Heart right ventricle (tissue), 16 donors: ENCODE measurements at regions not wholly inside any gene's neighbourhood (a gene's known extent, or its start where the extent isn't known, plus 50 kb on each side); places are given as distances from the start of the nearest gene placed in this dataset.

Experiments
- ATAC-seq, 8 donors: fragments of 200-7000 bp; cut with Tn5 transposase; one replicate each; pipeline ENCODE4 v1.9.1; 2020; ENCODE audit warnings: mild to moderate bottlenecking in 8 of 8, moderate library complexity in 8 of 8, moderate number of reproducible peaks in 1 of 8
- DNase-seq, 2 donors: peaks; one replicate each; pipeline ENCODE4 v3.0.0-alpha.2; 2020
- H3K27ac ChIP-seq, 10 donors: fragments of 200-600 bp; sonication (generic) in 2 of 10; one replicate each; pipeline versions ENCODE4 v1.5.0 to v1.8.0; 2020 to 2022; ENCODE audit warnings: mild to moderate bottlenecking in 3 of 10
- H3K27me3 ChIP-seq, 7 donors: fragments of 200-600 bp; one replicate each; pipeline ENCODE4 v1.8.0; 2021 to 2022; ENCODE audit warnings: mild to moderate bottlenecking in 2 of 7
- H3K36me3 ChIP-seq, 9 donors: fragments of 200-600 bp; sonication (generic) in 1 of 9; one replicate each; pipeline versions ENCODE4 v1.5.0 to v1.8.0; 2020 to 2022; ENCODE audit warnings: mild to moderate bottlenecking in 2 of 9
- H3K4me1 ChIP-seq, 9 donors: fragments of 200-600 bp; sonication (generic) in 1 of 9; one replicate each; pipeline versions ENCODE4 v1.5.0 to v1.8.0; 2020 to 2022; ENCODE audit warnings: mild to moderate bottlenecking in 4 of 9
- H3K4me3 ChIP-seq, 10 donors: fragments of 200-600 bp; sonication (generic) in 2 of 10; one replicate each; pipeline versions ENCODE4 v1.5.0 to v1.8.0; 2020 to 2022; ENCODE audit warnings: mild to moderate bottlenecking in 7 of 10, moderate library complexity in 2 of 10
- H3K9me3 ChIP-seq, 11 donors: fragments of 200-600 bp in 10 of 11; sonication (generic) in 2 of 11; one replicate each; pipeline versions ENCODE4 v1.5.0 to v1.8.0; 2013 to 2022; ENCODE audit warnings: mild to moderate bottlenecking in 2 of 11, control low read depth in 1 of 11, moderate library complexity in 1 of 11
- WGBS, 2 donors: extraction: QIAGEN DNeasy Blood & Tissue Kit; methylation state at CpG; one replicate each; pipeline ENCODE4 v1.1.7; 2013; ENCODE audit warnings: inconsistent platforms in 1 of 2; 5-methylcytosine and 5-hydroxymethylcytosine counted together
- intact Hi-C, 10 donors: fragments of 100-400 bp; cut with DNase I; formaldehyde crosslinking; loops; one replicate each; pipeline versions ENCODE4 v1.11.1 to v1.14.2; 2022
- TF ChIP-seq, protein P1 (sequence below), 9 donors: fragments of 200-600 bp; sonication (generic) in 2 of 9; IDR thresholded peaks; one replicate each; pipeline versions ENCODE4 v1.5.0 to v1.8.0; 2021 to 2022; ENCODE audit warnings: antibody characterized with exemption in 9 of 9, mild to moderate bottlenecking in 5 of 9, moderate library complexity in 1 of 9
- donor health status: Arrhythmogenic right ventricular cardiomyopathy.
- donor health status: ischemic (EF 13 %, LVEDD 7.1; RV severe dilation, severe dysfunction).
- donor health status: healthy with polysubstance abuse.
- donor health status: DM: no; HTN: yes; CAD: no.
- donor health status: DM: no; HTN: no; CAD: no.
- donor health status: ischemic (EF 25% LVEDD 6.9; RV normal size, moderate dysfunction).
- donor health status: ischemic (EF 25% LVEDD 5.7; RV mildly dilated, moderate dysfunction).
- donor health status: healthy.
- donor health status: DM: yes; HTN: yes; CAD: no.
- donor health status: Ischemic cardiomyopathy.
- donor health status: ischemic (EF 35%, LVEDD 5.7; RV mildly dilated, moderate dysfunction).
- donor health status: nonischemic (EF 11% LVEDD 7.7; RV severe dilation, severe dysfunction).
- donor health status: DM: yes; HTN: yes; CAD: no.
- donor health status: PGD.
- donor health status: ischemic (EF 29% LVEDD 5.4; RV normal size, mild dysfunction).
- donor health status: nonischemic (EF 23%, LVEDD 6.1; RV moderate dilation, normal function).

DNA sequence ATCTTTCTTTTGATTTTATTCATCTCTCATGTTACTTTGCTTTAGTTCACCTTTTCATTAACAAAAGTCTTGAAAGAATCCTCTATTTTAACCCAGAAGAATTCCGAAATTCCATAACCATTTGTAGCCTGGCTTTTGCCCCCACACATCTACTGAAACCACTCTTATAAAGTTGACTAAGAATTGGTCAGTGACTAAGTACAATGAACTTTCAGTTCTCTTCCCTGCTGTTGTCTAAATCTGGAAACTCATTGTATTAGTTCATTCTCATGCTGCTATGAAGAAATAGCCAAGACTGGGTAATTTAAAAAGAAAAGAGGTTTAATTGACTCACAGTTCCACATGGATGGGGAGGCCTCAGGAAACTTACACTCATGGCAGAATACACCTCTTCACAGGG, 49.9 kb upstream of the PNPT1 start:
- H3K27me3 ChIP-seq, result peaks cover 0 to 10% (median 0%) of the 10 kb centered on the region in 7 donors
- intact Hi-C loops, result no loop called here
- TF ChIP-seq, protein P1, sequence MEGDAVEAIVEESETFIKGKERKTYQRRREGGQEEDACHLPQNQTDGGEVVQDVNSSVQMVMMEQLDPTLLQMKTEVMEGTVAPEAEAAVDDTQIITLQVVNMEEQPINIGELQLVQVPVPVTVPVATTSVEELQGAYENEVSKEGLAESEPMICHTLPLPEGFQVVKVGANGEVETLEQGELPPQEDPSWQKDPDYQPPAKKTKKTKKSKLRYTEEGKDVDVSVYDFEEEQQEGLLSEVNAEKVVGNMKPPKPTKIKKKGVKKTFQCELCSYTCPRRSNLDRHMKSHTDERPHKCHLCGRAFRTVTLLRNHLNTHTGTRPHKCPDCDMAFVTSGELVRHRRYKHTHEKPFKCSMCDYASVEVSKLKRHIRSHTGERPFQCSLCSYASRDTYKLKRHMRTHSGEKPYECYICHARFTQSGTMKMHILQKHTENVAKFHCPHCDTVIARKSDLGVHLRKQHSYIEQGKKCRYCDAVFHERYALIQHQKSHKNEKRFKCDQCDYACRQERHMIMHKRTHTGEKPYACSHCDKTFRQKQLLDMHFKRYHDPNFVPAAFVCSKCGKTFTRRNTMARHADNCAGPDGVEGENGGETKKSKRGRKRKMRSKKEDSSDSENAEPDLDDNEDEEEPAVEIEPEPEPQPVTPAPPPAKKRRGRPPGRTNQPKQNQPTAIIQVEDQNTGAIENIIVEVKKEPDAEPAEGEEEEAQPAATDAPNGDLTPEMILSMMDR (IDR thresholded peaks at IDR 0.05), result no peak
- no peak overlapping the region for H3K4me3 ChIP-seq
- H3K9me3 ChIP-seq, result peaks cover 0 to 3% (median 0%) of the 10 kb centered on the region in 11 donors
- no peaks in the 10 kb centered on the region for H3K36me3 ChIP-seq
- WGBS, 2 donors, result 70 to 83% methylated on average over 1 of the region's 1 CpG
- no peaks in the 10 kb centered on the region for H3K4me1 ChIP-seq
- DNase-seq, result no peak
- H3K27ac ChIP-seq, result no peak overlapping the region
- no peak for ATAC-seq
